ENCODE measurements at regions not wholly inside any gene's neighbourhood (a gene's known extent, or its start where the extent isn't known, plus 50 kb on each side); places are given as distances from the start of the nearest gene placed in this dataset.
A peak's percentile ranks its signal among the peaks of the same experiment; 100 is the strongest.

DNA sequence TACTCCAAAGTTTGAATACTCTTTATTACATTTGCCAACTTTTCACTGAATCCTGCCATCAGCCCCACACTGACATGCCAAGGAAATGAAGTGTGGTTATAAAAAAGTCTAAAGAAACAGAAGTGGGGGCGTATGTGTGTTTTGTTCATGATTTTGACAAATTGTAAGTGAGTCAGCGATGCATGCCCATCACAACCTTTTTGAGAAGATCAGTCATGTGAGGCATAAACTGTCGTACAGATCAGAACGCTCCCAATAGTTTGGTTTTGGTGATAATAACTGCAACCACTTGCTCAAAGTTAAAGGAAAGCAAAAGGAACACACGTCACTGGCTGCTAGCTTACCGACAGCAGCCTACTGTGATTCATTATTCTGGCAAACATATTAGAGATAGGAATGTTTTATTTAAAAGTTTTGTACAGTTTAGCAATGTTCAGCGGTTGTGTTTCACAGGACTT, 95.6 kb downstream of the RGS2 start:
- Histone ChIP-seq H4K20me1 (replicated peaks; ENCODE audit: control insufficient read depth, extremely low read depth, insufficient read depth, low read length) (no peaks in the 10 kb centered on the region), H3K9me1 (replicated peaks; ENCODE audit: control insufficient read depth, extremely low read depth, insufficient read depth, low read length) (no peaks in the 10 kb centered on the region), H3K27me3 (ENCODE audit: control insufficient read depth in 2 of 2, insufficient read depth in 2 of 2, low read length in 2 of 2) (no peaks in the 10 kb centered on the region), H3K79me2 (ENCODE audit: control insufficient read depth, insufficient read depth, low read length) (no peaks in the 10 kb centered on the region), H3K27ac (ENCODE audit: insufficient read depth, low read depth, low read length) (no peak overlapping the region), H3K9ac (replicated peaks; ENCODE audit: extremely low read depth, insufficient read depth, low read length) (no peak overlapping the region), H3K36me3 (ENCODE audit: control insufficient read depth in 2 of 2, extremely low read depth in 1 of 2, insufficient read depth in 2 of 2, low read length in 2 of 2) (no peaks in the 10 kb centered on the region), H3K9me3 (replicated peaks; ENCODE audit: control insufficient read depth, insufficient read depth, low read length) (no peaks in the 10 kb centered on the region), H2AFZ (ENCODE audit: low read depth, low read length) (peak overlapping the region; percentile 48), H3K4me1 (ENCODE audit: control insufficient read depth, extremely low read depth, insufficient read depth, low read length) (no peaks in the 10 kb centered on the region), H3K4me3 (replicated peaks in 1 of 3; ENCODE audit: insufficient read depth in 1 of 3, low read depth in 1 of 3, low read length in 3 of 3) (no peak overlapping the region), H3K4me2 (ENCODE audit: insufficient read depth, low read length) (peak overlapping the region; percentile 43)
- ChIA-PET POLR2A (no interaction called here), CTCF (interaction anchor here (1.1 kb wide), 1 partner anchor 115 kb away, joined by 3 read pairs; no protein-coding TSS in a partner anchor)
- intact Hi-C loops (cut with micrococcal nuclease) (no loop called here), dilution Hi-C loops (cut with MboI; ENCODE audit: extremely low pct_ligation_motif_present, low sequenced_read_pairs) (no loop called here)
- DNase-seq (ENCODE audit: low read depth, low spot score), result peak; percentile 38
- TF ChIP-seq CTCF (IDR thresholded peaks at IDR 0.05; ENCODE audit: extremely low read depth in 1 of 2, insufficient read depth in 1 of 2, low read depth in 1 of 2, low read length in 2 of 2), result no peak
- no peak for TF ChIP-seq POLR2A (IDR thresholded peaks at IDR 0.05; ENCODE audit: low read depth, low read length)
- TF ChIP-seq POLR2AphosphoS5 (IDR thresholded peaks at IDR 0.05; ENCODE audit: insufficient read depth, low read depth, low read length), result no peak
- TF ChIP-seq JUN (IDR thresholded peaks at IDR 0.05; ENCODE audit: borderline replicate concordance, insufficient read depth, insufficient read length, low read depth), result no peak
- BruUV-seq (replicated peaks), result no TSS peak
- peak; percentile 28 for FAIRE-seq

- FAIRE-seq (no peak), DNase-seq (ENCODE audit: low read depth, low spot score) (no peak)
- Histone ChIP-seq H4K20me1 (replicated peaks; ENCODE audit: control insufficient read depth, extremely low read depth, insufficient read depth, low read length) (no peaks in the 10 kb centered on the region), H3K9me1 (replicated peaks; ENCODE audit: control insufficient read depth, extremely low read depth, insufficient read depth, low read length) (no peaks in the 10 kb centered on the region), H3K4me1 (ENCODE audit: control insufficient read depth, extremely low read depth, insufficient read depth, low read length) (no peaks in the 10 kb centered on the region), H3K4me2 (ENCODE audit: insufficient read depth, low read length) (peak overlapping the region; percentile 43), H2AFZ (ENCODE audit: low read depth, low read length) (no peak overlapping the region), H3K9me3 (replicated peaks; ENCODE audit: control insufficient read depth, insufficient read depth, low read length) (no peaks in the 10 kb centered on the region), H3K9ac (replicated peaks; ENCODE audit: extremely low read depth, insufficient read depth, low read length) (peak overlapping the region; percentile 2), H3K27ac (ENCODE audit: insufficient read depth, low read depth, low read length) (peak overlapping the region; percentile 7), H3K4me3 (replicated peaks in 1 of 3; ENCODE audit: insufficient read depth in 1 of 3, low read depth in 1 of 3, low read length in 3 of 3) (no peak overlapping the region), H3K27me3 (ENCODE audit: control insufficient read depth in 2 of 2, insufficient read depth in 2 of 2, low read length in 2 of 2) (no peaks in the 10 kb centered on the region), H3K36me3 (ENCODE audit: control insufficient read depth in 2 of 2, extremely low read depth in 1 of 2, insufficient read depth in 2 of 2, low read length in 2 of 2) (no peaks in the 10 kb centered on the region), H3K79me2 (ENCODE audit: control insufficient read depth, insufficient read depth, low read length) (no peaks in the 10 kb centered on the region)
- intact Hi-C loops (cut with micrococcal nuclease) (no loop called here), dilution Hi-C loops (cut with MboI; ENCODE audit: extremely low pct_ligation_motif_present, low sequenced_read_pairs) (no loop called here)
- no TSS peak for BruUV-seq (replicated peaks)
- ChIA-PET POLR2A (no interaction called here), CTCF (interaction anchor here (1.1 kb wide), 1 partner anchor 114 kb away, joined by 3 read pairs; no protein-coding TSS in a partner anchor)
- TF ChIP-seq POLR2AphosphoS5 (IDR thresholded peaks at IDR 0.05; ENCODE audit: insufficient read depth, low read depth, low read length), result no peak
- TF ChIP-seq EZH2 (IDR thresholded peaks at IDR 0.05; ENCODE audit: borderline replicate concordance, low read depth, low read length, severe bottlenecking), result no peak
- TF ChIP-seq CTCF (IDR thresholded peaks at IDR 0.05; ENCODE audit: extremely low read depth in 1 of 2, insufficient read depth in 1 of 2, low read depth in 1 of 2, low read length in 2 of 2), result no peak
Observed at GRCh38 chr1:192905049-192905448, 96.2 kb downstream of the RGS2 start.

Measured in endothelial cell of umbilical vein (primary cell).